Stimulated activated memory B cell treated with anti-CD40 and anti-IgM and Interleukin-4, amounts not matched to agents 10 μg/mL and 1 μg/mL and 100 μg/mL, for 72 hours (primary cell): ENCODE measurements at regions not wholly inside any gene's neighbourhood (a gene's known extent, or its start where the extent isn't known, plus 50 kb on each side); places are given as distances from the start of the nearest gene placed in this dataset.

Experiments used
- ATAC-seq: fragments of 150-1000 bp; cut with Tn5 transposase; 2 replicates; pipeline ENCODE4 v1.10.0; 2021
- H3K27ac Mint-ChIP-seq: one replicate; pipeline ENCODE4 v1.8.0; 2022; ENCODE audit warnings: mild to moderate bottlenecking, mixed read lengths
- H3K27me3 Mint-ChIP-seq: one replicate; pipeline ENCODE4 v1.8.0; 2022; ENCODE audit warnings: mixed read lengths
- H3K36me3 Mint-ChIP-seq: one replicate; pipeline ENCODE4 v1.8.0; 2022; ENCODE audit warnings: mixed read lengths
- H3K4me1 Mint-ChIP-seq: one replicate; pipeline ENCODE4 v1.8.0; 2022; ENCODE audit warnings: mixed read lengths
- H3K4me3 Mint-ChIP-seq: one replicate; pipeline ENCODE4 v1.8.0; 2022; ENCODE audit warnings: mild to moderate bottlenecking, moderate library complexity, mixed read lengths
- H3K9me3 Mint-ChIP-seq: one replicate; pipeline ENCODE4 v1.8.0; 2022; ENCODE audit warnings: mixed read lengths

DNA sequence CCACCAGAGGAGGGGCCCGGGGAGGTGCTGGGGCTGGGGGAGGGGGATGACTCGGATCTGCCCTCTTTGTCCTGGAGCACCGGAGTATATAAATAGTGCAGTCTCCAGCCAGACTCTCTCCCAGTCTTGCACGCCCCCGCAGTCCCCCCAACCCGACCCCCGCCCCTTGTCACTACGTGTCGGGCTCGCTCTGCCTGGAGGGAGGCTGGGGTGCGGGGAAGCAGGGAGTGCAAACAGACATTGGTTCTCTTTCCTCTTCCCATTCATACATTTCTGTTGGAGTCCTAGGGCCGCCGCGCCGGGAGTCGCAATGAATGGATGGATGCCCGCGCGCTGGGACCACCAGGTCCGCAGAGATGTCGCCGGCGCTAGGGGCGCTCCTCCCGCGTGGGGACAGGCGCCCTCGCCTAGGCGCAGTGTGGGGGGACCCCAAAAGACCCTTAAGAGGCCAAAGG lies 179.3 kb downstream of the TBXT start:
- no peak overlapping the region for H3K27ac Mint-ChIP-seq
- no peaks in the 10 kb centered on the region for H3K9me3 Mint-ChIP-seq
- H3K4me3 Mint-ChIP-seq: no peak overlapping the region
- no peak for ATAC-seq
- H3K36me3 Mint-ChIP-seq: no peaks in the 10 kb centered on the region
- peaks cover 57% of the 10 kb centered on the region for H3K27me3 Mint-ChIP-seq
- H3K4me1 Mint-ChIP-seq: peaks cover 18% of the 10 kb centered on the region

DNA sequence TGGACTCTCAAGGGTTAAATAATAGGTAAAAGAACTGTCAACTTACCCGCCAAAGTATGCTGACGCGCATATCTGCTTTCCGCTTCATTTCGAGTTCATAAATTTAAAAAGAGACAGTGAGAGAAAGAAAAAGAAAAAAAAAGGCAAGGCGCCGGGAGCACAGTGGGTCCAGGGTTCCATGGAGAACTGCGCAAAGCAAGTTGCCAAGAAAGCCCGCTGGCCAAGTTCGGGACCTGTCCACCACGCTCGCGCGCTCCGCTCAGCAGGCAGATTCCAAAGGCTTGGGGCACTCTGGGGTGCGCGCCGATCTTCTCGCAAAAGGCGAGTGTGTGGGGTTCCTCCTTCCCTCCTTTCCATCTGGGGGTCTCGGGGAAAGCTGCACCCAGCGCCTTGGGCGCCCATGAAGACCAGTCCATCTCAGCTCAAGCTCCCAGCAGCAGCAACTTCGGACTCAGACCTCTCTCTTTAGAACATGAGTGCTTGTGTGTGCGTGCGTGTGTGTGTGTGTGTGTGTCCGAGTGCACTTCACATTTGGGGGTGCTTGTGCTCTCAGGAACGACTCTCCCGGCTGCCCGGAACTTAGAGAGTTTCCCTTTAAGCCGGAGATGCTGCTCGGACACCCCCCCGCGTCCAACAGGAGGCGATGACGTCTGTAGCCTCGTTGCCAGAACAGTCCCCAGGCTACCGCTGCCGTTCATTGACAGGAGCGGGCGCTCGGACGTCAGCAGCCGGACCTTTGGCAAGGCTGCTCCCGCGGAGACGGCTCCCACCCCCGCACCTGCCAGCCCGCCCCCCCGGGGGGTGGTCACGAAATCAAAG lies 180.0 kb downstream of the TBXT start:
- Mint-ChIP-seq H3K9me3 (no peaks in the 10 kb centered on the region), H3K4me1 (peaks cover 18% of the 10 kb centered on the region), H3K4me3 (no peak overlapping the region), H3K36me3 (no peaks in the 10 kb centered on the region), H3K27me3 (peaks cover 57% of the 10 kb centered on the region), H3K27ac (no peak overlapping the region)
- ATAC-seq: no peak

DNA sequence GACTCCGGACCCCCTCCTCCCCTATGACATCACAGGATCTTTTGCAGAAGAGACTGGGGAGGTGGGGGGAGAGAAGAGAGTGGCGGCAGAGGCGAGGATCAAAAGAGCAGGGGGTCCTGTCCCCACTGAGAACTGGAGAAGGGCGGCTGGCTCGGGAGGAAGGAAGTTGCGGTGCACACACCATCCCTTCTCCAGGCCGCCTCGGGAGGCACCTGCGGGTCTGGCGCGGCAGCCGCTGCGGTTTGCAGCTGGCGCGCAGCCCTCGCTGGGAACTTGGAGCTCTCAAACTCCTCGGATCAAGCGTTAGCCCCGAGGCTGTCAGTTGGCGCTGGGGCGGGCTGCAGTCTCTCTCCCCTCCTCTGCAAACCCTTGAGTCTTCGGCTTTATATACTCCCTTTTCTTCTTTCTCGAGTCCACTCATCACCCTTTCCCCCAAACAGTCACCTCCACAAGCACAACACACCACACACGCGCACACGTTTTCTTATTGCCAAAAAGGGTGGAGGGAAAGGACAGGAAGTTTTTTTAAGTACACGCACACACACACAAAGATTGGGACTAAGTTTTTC lies 180.7 kb downstream of the TBXT start:
- no peaks in the 10 kb centered on the region for H3K9me3 Mint-ChIP-seq
- no peak overlapping the region for H3K27ac Mint-ChIP-seq
- H3K36me3 Mint-ChIP-seq: no peaks in the 10 kb centered on the region
- H3K4me1 Mint-ChIP-seq: peaks cover 18% of the 10 kb centered on the region
- peaks cover 60% of the 10 kb centered on the region for H3K27me3 Mint-ChIP-seq
- no peak overlapping the region for H3K4me3 Mint-ChIP-seq
- no peak for ATAC-seq

DNA sequence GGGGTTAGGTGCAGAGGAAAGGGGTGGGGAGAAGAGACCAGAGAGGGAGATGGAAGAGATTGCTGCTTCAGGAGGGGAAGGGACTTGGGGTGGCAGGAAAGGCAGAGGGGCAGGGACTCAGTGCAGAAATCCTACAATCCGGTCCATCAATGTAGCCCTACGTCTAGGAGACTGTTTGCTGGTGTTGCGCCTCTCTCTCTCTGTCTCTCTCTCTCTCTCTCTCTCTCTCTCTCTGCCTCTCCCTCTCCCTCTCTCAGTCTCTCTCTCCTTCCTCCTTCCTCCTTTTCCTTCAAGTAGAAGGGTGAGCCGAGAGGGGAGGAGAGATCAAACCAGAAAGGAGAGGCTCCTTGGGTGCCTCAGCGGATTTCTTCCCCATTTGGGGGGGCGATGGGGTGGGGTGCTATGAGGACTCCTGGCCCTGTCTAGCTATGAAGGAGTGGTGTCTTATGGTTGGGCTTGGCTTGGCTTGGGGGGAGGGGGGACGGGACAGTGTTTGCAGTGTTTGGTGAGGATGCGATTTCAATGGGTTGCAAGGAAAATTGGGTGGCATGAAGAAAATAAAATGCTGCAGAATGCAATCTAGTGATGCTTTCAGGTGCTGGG lies 181.2 kb downstream of the TBXT start:
- no peak for ATAC-seq
- no peaks in the 10 kb centered on the region for H3K36me3 Mint-ChIP-seq
- no peak overlapping the region for H3K27ac Mint-ChIP-seq
- no peak overlapping the region for H3K4me3 Mint-ChIP-seq
- peaks cover 18% of the 10 kb centered on the region for H3K4me1 Mint-ChIP-seq
- no peaks in the 10 kb centered on the region for H3K9me3 Mint-ChIP-seq
- peaks cover 65% of the 10 kb centered on the region for H3K27me3 Mint-ChIP-seq

DNA sequence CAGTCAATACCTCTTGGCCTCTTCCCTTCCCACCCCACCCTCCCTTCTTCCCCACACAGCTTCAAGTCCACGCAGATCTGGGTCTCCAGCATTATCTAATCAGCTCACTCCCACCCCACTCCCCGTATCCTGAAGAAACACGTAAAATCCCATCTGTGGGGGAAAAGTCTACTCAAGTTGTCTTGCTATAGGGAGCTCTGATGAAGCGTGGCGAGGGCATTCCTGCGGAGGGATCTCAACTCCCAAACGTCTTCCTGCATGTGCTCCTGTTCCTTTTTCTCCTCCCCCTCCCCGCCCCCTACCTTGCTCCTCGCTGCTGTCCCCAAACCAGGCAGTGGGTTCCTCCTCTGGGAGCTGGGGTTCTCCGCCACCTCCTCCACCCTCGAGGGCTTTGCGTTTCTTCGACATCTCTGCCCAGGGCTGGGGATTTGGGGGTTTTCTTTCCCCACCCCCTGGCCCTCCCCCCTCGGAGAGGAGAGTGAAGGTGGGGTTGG lies 181.8 kb downstream of the TBXT start:
- H3K27ac Mint-ChIP-seq: no peak overlapping the region
- H3K27me3 Mint-ChIP-seq: peaks cover 63% of the 10 kb centered on the region
- H3K36me3 Mint-ChIP-seq: no peaks in the 10 kb centered on the region
- H3K4me1 Mint-ChIP-seq: peaks cover 18% of the 10 kb centered on the region
- H3K4me3 Mint-ChIP-seq: no peak overlapping the region
- H3K9me3 Mint-ChIP-seq: no peaks in the 10 kb centered on the region
- ATAC-seq: no peak

DNA sequence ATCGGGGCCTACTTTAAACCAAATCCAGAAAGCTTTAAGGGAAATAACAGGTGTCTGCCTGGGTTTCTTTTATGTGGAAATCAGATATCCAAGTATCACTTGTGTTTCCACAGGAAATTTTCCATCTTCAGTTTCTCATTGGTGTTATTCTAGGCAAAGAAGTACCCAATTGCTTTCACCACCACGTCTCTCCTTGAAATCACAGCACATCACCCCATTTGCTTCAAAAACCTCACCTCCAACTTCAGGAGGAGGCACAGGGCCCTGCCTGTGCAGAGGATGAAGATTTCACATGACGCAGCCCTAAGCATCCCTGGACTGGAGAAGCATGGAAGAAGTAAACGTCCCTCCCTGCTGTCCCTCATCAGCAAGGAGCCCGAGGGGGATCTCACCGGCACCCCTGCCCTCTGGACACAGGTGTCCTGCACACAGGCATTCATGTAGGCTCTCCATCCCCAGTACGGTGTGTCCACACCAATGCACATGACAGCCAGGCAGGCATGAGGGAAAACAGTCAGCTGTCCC lies 182.3 kb downstream of the TBXT start:
- no peak for ATAC-seq
- no peaks in the 10 kb centered on the region for H3K36me3 Mint-ChIP-seq
- no peak overlapping the region for H3K4me3 Mint-ChIP-seq
- H3K9me3 Mint-ChIP-seq: no peaks in the 10 kb centered on the region
- H3K27me3 Mint-ChIP-seq: peaks cover 61% of the 10 kb centered on the region
- H3K4me1 Mint-ChIP-seq: peaks cover 18% of the 10 kb centered on the region
- H3K27ac Mint-ChIP-seq: no peak overlapping the region

DNA sequence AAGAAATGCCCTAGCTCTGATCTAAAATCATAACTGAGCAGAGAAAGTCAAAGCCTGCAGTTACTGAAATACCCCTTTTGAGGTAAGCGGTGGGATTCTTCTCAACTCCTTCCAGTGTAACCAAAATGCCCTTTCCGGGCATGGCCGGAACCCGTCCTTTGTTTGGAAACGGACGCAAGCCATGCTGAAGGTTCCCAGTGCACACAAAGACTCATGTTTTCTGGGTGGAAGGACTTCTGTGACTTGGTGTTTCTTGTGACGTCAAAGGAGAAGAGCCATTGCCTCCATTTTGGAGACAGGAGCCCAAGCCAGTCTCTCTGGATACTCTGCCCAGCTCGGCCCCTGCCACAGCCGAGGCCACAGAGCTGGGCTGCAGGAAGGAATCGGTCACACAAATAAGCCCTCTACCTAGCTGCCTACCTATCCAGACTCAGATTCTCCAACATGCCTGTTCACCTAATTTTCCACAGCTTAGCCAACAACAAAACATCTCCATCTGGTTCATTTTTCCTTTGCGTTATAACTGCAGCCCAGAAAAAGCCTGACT lies 182.8 kb downstream of the TBXT start:
- H3K4me1 Mint-ChIP-seq: peaks cover 18% of the 10 kb centered on the region
- no peak for ATAC-seq
- H3K4me3 Mint-ChIP-seq: no peak overlapping the region
- peaks cover 61% of the 10 kb centered on the region for H3K27me3 Mint-ChIP-seq
- H3K36me3 Mint-ChIP-seq: no peaks in the 10 kb centered on the region
- no peak overlapping the region for H3K27ac Mint-ChIP-seq
- H3K9me3 Mint-ChIP-seq: no peaks in the 10 kb centered on the region

DNA sequence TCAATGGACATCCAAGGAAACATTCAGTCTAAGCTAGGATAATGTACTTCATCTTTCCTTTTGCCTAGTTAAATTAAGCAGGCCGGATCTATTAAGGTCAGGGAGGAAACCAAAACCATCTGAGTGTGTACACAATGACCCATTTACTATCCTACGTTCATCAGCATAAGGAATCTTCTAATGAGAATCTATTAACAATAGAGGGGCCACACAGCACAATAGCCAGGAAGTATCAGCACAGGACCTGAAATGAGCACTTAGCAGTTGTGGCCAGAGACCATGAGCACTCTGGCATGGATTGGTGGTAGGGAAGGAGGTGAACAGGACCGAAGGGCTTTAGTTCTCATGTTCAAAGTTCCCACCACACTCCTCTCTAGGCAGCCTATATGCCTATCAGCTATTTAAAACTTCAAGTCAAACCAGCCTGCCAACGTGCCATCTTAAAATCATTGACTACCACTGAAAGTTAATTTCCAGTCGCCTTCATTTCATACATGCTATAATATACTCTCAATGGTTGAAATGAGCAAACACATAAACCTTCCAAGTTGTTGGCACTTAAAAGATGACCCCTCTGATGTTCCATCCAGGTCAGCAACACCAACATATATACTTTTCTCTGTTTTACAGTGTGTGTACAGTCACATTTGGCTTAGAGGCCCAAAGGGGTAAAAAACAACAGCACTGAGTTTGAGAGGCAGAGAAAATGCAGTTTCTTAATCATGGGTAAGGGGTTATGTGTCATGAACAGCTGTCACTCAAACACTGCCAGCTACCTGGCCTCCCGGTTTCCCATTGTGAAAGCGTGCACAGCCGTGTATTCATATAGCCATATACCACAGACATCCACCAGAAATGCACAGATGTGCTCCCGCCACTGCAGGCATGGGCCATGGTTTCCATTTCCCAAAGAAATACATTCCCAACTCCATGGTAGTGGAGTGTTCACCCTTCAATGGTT lies 184.3 kb downstream of the TBXT start:
- Mint-ChIP-seq H3K9me3 (no peaks in the 10 kb centered on the region), H3K4me1 (peaks cover 18% of the 10 kb centered on the region), H3K27me3 (peaks cover 60% of the 10 kb centered on the region), H3K4me3 (no peak overlapping the region), H3K36me3 (no peaks in the 10 kb centered on the region), H3K27ac (no peak overlapping the region)
- ATAC-seq: no peak

DNA sequence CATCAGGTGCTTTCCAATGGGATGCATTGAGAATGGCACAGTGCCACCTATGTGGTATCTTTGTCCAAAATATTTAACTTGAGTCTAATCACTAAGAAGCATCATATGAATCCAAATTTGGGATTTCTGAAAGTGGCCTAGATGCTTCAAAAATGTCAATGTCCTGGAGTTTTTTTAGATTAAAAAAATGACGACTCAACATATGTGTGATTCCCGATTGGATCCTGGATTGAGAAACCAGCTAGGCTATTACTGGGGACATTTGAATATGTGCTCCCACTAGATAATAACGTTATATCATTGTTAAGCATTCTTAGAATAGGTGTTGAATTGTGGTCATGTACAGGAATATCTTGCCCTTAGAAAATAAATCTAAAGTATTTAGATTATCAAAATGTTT lies 189.2 kb downstream of the TBXT start:
- H3K27me3 Mint-ChIP-seq: peaks cover 27% of the 10 kb centered on the region
- no peak for ATAC-seq
- H3K27ac Mint-ChIP-seq: no peak overlapping the region

DNA sequence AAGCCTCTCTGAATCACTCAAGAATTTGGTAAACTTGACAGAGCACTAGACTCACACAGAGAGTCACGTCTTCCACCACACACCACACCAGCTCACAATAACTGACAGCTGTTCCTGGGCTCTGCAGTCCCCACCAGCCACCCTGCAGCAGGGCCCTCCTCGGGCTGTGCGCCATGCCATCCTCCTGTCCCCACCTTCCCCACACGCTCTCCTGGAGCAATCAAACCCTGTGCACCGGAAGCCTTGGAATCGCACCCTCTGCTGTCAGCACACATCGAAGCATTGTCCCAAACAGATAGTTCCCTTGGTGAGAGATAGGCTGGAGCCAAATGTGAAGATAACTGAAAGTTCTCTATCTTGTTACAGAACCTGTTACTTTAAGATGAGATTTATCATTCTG lies 191.0 kb downstream of the TBXT start:
- ATAC-seq: no peak
- Mint-ChIP-seq H3K27ac (no peak overlapping the region), H3K4me3 (no peak overlapping the region), H3K27me3 (peaks cover 21% of the 10 kb centered on the region), H3K36me3 (no peaks in the 10 kb centered on the region), H3K4me1 (no peaks in the 10 kb centered on the region), H3K9me3 (no peaks in the 10 kb centered on the region)

More for the DNA sequence above, 189.2 kb downstream of the TBXT start:
- Mint-ChIP-seq H3K4me1 (no peaks in the 10 kb centered on the region), H3K9me3 (no peaks in the 10 kb centered on the region), H3K4me3 (no peak overlapping the region), H3K36me3 (no peaks in the 10 kb centered on the region)

DNA sequence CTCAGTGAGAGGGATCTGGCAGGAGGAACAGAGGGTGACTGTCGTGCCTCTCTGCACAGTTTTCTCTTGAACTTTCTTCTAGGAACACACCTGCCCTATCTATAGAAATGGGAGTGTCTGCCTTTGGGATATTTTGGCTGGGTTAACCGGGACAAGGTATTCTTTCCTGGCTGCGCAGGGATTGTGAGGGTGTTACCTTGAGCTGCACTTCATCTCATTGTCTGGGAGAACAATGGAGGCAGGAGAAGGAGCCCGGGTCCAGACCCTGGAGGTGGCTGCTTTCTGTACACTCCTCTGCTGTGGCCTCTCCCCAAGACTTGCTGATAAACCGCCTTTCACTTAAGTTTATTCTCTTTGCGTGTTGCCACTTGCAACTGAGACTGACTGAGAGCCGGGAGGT lies 192.8 kb downstream of the TBXT start:
- H3K4me3 Mint-ChIP-seq: no peak overlapping the region
- no peaks in the 10 kb centered on the region for H3K36me3 Mint-ChIP-seq
- H3K27me3 Mint-ChIP-seq: peaks cover 7% of the 10 kb centered on the region
- ATAC-seq: no peak
- H3K4me1 Mint-ChIP-seq: no peaks in the 10 kb centered on the region
- no peaks in the 10 kb centered on the region for H3K9me3 Mint-ChIP-seq
- H3K27ac Mint-ChIP-seq: no peak overlapping the region

DNA sequence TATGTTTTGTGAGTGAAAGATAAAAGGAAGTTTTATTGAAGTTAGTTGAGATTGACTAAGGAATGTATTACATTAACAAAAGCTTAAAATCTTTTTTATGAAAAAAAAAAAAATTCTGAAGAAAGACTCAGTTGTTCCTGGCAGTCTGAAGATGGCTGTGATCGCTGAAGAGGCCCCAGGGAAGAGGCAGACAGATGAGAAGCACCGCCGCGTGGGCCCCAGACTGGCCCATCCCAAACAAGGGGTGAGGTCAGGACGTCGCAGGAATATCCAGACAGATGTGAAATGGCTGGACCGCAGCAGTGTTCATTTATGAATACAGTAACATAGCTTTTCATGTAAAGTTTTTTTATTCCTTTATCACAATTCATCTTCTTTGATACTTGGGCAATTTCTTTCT lies 194.2 kb downstream of the TBXT start:
- no peak overlapping the region for H3K4me3 Mint-ChIP-seq
- no peaks in the 10 kb centered on the region for H3K36me3 Mint-ChIP-seq
- no peak for ATAC-seq
- no peaks in the 10 kb centered on the region for H3K27me3 Mint-ChIP-seq
- no peak overlapping the region for H3K27ac Mint-ChIP-seq
- H3K9me3 Mint-ChIP-seq: no peaks in the 10 kb centered on the region
- no peaks in the 10 kb centered on the region for H3K4me1 Mint-ChIP-seq

DNA sequence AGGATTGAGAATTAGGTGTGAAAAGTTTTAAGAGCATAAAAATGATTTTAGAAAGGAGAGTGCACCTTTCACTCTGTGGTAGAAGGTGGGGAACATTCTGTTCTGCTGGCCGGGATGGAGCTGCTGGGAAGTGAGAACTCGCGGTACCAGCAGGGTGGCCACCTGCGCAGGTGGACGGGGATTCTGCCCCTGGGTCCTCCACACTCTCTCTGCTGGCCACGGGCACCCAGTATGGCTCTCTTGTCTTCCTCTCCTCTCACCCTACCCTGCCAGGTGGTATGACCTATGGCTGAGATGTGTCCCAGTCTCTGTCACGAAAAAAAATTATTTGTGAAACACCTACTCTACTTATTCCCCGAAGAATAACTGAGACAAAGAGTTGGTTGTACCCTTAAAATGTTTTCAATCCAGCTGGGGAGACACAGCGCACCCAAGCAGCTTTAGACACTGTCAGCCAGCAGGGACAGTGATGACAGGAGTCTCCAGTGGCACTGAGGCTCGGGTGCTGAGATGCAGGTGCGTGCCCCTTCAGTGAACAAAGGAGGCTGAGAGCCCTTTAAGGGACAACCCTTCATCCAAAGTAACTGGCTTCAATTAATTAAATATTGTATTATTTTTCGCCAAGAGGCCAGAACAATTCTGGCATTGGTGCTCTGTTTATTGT lies 195.4 kb downstream of the TBXT start:
- H3K36me3 Mint-ChIP-seq: no peaks in the 10 kb centered on the region
- no peak overlapping the region for H3K27ac Mint-ChIP-seq
- no peaks in the 10 kb centered on the region for H3K4me1 Mint-ChIP-seq
- no peaks in the 10 kb centered on the region for H3K9me3 Mint-ChIP-seq
- ATAC-seq: no peak
- H3K4me3 Mint-ChIP-seq: no peak overlapping the region
- H3K27me3 Mint-ChIP-seq: no peaks in the 10 kb centered on the region

DNA sequence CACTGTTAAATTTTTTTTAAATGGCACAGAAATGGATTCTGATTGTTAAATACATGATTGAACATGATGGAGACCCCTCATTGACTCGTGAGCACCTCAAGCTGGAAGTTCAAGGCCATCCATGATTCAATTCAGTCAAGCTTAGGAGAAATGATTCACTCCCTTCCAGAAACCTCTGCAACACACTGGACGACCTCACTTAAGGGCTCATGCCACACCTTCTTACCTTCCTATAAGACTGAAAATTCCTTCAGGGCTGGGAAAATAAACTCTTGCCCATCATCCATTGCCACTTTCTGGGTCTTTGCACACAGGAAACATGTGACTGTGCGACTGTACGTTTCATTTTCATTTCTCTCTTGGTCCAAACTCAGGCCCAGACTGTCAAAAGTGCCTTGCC lies 196.4 kb downstream of the TBXT start:
- no peaks in the 10 kb centered on the region for H3K27me3 Mint-ChIP-seq
- H3K36me3 Mint-ChIP-seq: no peaks in the 10 kb centered on the region
- no peaks in the 10 kb centered on the region for H3K4me1 Mint-ChIP-seq
- H3K4me3 Mint-ChIP-seq: no peak overlapping the region
- ATAC-seq: no peak
- no peaks in the 10 kb centered on the region for H3K9me3 Mint-ChIP-seq
- no peak overlapping the region for H3K27ac Mint-ChIP-seq
